Cardiac muscle cell (in vitro differentiated cells and primary cell): ENCODE measurements at regions not wholly inside any gene's neighbourhood (a gene's known extent, or its start where the extent isn't known, plus 50 kb on each side); places are given as distances from the start of the nearest gene placed in this dataset.

Experiments used
- DNase-seq, 2 donors: peaks; one replicate each; pipeline versions ENCODE4 v3.0.0 to v3.0.0-alpha.2; 2010 to 2017; ENCODE audit warnings: low read depth in 1 of 2, low spot score in 1 of 2
- H3K27ac ChIP-seq: fragments of 200-600 bp; sonication (generic); 2 replicates; pipeline ENCODE4 v1.5.1; 2016
- H3K27me3 ChIP-seq: fragments of 200-600 bp; sonication (generic); 2 replicates; pipeline ENCODE4 v1.6.0; 2016; ENCODE audit warnings: control low read depth
- H3K36me3 ChIP-seq: fragments of 200-600 bp; sonication (generic); 2 replicates; pipeline ENCODE4 v1.5.1; 2016; ENCODE audit warnings: control low read depth
- H3K4me1 ChIP-seq: fragments of 200-600 bp; sonication (generic); 2 replicates; pipeline ENCODE4 v1.8.1; 2017; ENCODE audit warnings: low read depth, mild to moderate bottlenecking, mixed run types
- H3K4me3 ChIP-seq: fragments of 200-600 bp; sonication (generic); 2 replicates; pipeline ENCODE4 v1.5.1; 2016; ENCODE audit warnings: mild to moderate bottlenecking
- H3K9me3 ChIP-seq: fragments of 200-600 bp; sonication (generic); 2 replicates; pipeline ENCODE4 v1.5.1; 2017; ENCODE audit warnings: low read depth, mild to moderate bottlenecking, control low read depth
- CTCF ChIP-seq: IDR thresholded peaks from 2 replicates; pipeline ENCODE4 v1.5.1; 2012; ENCODE audit warnings: low read depth, mild to moderate bottlenecking, low read length

GRCh38 chr10:92790440-92790839 lies 57.9 kb upstream of the EXOC6 start:
- no peaks in the 10 kb centered on the region for H3K4me1 ChIP-seq
- no peak overlapping the region for H3K27ac ChIP-seq
- H3K9me3 ChIP-seq = no peaks in the 10 kb centered on the region
- DNase-seq = no peak
- H3K36me3 ChIP-seq = no peaks in the 10 kb centered on the region
- no peak for TF ChIP-seq CTCF
- peaks cover 7% of the 10 kb centered on the region for H3K27me3 ChIP-seq
- H3K4me3 ChIP-seq = no peak overlapping the region

- Histone ChIP-seq H3K27ac (no peak overlapping the region), H3K27me3 (peaks cover 7% of the 10 kb centered on the region), H3K4me3 (no peak overlapping the region), H3K36me3 (no peaks in the 10 kb centered on the region), H3K9me3 (no peaks in the 10 kb centered on the region), H3K4me1 (no peaks in the 10 kb centered on the region)
- no peak for TF ChIP-seq CTCF
- DNase-seq = no peak
Measured at GRCh38 chr10:92792661-92793060, 55.7 kb upstream of the EXOC6 start.
